IPS DF 4.7 (cell line): ENCODE measurements at regions not wholly inside any gene's neighbourhood (a gene's known extent, or its start where the extent isn't known, plus 50 kb on each side); places are given as distances from the start of the nearest gene placed in this dataset.

ENCODE experiments used
- DNase-seq: peaks from one replicate; pipeline ENCODE4 v3.0.0-alpha.2; 2013; ENCODE audit warnings: low spot score; ENCODE audit errors: extremely low read depth

DNA sequence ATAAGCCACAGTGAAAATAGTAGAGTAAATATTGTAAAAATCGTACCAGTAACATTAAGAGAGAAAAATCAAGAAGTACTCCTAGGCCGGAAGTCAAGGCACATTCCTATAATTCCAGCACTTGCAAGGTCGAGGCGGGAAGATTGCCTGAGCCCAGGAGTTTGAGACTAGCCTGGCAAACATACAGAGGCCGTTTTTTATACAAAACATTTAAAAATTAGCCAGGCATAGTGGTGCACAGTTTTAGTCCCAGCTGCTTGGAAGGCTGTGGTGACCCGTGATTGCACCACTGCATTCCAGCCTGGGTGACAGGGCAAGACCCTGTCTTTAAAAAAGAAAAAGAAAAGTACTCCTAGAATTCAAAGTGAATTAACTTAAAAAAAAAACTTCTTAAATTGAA is 341.8 kb downstream of the C12orf50 start:
- peak; percentile 28 for DNase-seq

DNA sequence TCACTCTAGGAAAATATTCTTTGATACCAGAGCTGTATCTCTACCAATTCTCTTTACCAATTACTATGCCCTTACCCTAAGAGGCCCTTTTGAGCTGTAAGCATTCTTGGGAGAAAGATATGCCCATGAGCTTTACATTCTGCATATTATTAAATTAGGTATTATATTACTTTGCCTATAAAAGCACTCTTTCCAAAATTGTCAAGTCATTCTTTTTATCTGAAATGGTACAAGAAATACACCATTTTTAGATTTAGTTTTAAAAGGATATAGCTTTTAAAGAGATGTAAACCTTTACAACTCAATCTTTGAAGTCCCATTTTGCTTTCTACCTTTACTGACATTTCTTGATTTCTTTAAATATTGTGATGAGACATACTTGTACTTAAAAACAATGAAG is 343.5 kb downstream of the C12orf50 start:
- DNase-seq: no peak

DNA sequence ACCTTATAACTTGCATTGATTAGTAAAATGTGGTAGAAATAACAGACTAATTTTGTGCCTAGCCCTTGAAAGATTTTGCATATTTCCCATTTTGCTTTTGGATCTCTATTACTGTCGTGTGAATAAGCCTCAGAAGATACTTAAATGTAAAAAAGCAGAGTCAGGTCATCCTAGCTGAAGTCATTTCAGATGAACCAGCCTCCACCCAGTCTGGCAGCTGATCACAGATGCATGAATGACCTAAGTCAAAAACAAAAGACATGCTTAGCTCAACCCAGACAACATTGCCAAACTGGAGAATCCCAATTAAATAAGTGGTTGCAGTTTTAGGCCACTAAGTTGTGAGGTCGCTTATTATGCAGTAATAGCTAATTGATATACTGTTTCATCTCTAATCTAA is 349.9 kb downstream of the C12orf50 start:
- no peak for DNase-seq

DNA sequence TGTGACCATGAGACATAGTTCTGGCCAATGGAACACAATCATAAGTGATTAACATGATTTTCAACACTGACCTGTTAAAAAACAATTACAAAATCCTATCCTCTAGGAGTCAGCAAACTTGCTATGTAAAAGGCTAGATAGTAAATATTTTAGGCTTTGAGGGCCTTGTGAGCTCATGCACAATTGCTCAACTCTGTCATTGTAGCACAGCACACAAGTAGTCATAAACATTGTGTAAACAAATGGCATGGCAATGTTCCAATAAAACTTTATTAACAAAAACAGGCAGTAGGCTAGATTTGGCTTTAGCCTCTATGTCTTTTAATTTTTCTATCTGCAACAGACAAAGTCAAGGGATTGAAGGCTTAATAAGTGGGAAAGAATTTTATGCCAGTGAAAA is 350.7 kb downstream of the C12orf50 start:
- no peak for DNase-seq

DNA sequence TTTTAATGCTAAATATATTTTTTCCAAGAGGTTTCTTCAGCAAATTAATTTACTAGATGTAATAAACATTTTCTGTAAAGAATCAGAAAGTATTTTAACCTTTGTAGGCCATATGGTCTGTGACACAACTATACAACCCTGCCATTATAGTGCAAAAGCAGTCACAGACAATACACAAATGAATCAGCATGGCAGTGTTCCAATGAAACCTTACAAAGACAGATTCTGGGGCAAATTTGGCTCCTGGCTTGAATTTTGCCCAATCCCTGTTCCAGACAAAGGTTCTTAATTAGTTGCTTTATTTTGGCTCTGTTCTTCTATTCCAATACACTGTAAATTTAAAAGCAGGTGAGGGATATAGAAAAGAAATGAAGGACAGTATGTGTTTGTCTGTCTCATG is 352.5 kb downstream of the C12orf50 start:
- DNase-seq: no peak

DNA sequence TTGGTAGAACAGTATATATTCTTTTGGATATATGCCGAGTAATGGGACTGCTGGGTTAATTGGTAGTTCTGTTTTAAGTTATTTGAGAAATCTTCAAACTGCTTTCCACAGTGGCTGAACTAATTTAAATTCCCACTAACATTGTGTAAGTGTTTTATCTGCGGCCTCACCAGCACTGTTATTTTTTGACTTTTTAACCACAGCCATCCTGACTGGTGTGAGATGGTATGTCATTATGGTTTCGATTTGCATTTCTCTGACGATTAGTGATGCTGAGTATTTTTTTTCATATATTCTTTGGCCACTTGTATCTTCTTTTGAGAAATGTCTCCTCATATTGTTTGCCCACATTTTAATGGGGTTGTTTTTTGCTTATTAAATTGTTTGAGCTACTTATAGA is 357.4 kb downstream of the C12orf50 start:
- no peak for DNase-seq

DNA sequence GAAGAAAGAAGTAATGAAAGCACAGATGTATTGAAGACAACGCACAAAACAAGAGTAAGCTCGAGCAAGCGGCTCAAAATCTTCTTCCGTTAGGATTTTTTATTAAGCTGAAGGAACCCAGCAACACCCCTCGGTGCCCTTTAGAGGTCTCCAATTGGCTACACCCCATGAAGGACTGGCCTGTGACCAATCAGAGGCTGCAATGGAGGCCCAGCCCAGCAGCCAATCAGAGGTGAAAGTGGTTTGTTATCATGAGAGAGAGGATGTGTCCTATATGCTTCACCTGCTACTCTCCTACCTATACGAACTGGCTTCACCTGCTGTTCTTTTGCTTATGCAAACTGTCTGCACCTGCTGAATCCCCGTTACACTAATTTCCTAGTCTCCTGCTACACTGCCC is 358.8 kb downstream of the C12orf50 start:
- DNase-seq: no peak

DNA sequence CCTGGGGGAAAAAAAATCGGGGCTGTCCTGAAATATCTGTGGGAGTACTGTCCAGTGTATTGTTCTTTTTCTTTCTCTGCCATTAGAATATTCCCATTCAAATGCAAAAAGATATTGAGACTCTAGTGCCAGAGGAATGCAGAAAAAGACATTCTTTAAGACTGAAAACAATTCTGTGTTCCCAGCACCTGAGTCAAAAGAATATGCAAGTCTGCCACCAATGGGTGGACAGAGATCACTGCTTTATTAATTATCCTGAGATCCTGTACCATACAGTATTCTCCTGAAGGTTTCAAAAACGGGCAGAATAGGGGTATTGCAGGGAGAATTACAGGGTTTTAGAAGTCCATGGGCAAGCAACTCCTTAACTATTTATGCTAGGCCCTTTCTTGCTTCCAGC is 361.8 kb downstream of the C12orf50 start:
- no peak for DNase-seq

DNA sequence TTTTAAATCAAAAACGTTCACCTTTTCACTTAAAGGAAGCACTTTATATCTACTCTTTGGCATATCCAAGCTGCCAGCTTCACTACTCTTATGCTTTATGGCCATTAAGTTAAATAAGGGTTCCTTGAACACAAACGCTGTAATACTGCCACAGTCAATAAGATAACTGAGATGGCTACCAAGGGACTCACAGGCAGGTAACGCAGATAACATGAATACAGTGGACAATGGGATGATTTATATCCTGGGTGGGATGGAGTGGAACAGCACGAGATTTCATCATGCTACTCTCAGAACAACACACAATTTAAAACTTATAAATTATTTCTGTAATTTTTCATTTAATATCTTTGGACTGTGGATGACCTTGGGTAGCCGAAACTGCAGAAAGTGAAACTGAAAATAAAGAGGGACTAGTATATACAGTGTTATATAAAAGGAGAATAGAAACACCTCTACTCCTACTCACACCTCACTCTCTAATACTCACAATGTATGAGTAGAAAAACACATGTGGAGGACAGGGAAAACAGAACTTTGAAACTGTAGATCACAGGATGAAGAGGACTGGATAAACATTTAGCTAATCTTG is 367.3 kb downstream of the C12orf50 start:
- DNase-seq: no peak

DNA sequence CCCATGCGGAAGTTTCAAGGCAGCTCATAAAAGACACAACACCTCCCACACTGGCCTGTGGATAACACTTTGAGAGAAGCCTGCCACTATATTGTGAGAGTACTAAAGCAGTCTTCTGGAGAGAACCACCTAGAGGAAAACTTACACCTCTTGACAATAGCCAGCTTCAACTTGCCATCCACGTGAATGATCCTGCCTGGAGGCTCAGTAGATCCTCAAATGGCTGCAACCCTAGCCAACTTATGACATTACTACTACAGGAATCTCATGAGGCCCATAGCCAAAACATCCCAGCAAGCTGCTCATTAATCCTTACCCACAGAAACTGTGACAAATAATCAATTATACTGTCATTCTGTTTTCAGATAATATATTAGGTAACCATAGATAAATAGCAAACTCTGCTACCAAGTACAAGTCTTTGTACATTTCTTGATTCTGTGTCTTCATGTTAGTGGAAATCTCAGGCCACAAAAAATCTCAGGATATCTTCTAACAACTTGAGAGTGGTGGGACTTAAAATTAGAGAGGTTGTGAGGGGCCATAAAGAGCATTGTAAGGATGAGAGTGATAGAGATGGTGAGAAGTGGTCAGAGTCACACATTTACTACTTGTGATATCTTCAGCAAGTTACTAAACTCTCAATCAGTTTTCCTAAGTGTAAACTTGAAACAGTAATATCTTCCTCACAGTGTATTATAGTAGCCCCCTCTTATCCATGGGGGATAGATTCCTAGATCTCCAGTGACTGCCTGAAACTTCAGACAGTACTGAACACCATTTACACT is 368.0 kb downstream of the C12orf50 start:
- DNase-seq: no peak

DNA sequence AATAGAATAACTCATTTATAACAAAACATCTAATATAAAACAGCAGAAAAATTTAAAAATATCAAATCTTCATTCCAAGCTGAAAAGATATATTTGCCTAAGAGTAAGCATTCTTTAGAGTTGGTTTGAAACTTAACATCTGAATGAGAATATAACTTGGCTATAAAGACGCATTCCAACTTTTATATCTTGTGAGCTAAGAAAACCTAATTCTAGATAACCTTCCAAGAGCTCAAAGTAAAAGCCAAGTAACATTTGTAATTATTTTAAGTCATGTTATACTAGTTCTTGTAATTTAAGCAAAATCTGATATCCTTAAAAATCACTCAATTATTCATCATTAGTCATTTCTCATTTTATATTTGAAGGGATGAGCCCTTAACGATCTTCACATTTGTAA is 368.9 kb downstream of the C12orf50 start:
- no peak for DNase-seq

DNA sequence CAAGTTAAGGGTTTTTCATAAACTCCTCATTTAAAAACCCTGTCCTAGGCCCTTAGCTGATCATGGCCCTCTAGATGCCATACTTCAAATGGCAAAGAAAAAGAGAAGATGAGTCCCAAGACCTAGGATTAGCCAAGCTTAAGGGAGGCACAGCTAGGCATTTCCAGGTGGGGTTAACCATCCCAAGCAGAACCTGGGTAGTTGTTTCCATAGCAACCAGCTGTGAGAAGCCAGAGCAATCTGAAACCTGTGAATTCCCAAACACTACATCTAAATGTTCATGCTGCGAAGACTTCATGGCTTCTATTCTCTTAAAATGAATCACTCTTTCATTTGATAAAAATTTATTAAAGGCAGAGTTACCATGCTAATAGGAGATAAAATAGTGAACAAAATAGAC is 372.9 kb downstream of the C12orf50 start:
- DNase-seq: no peak

DNA sequence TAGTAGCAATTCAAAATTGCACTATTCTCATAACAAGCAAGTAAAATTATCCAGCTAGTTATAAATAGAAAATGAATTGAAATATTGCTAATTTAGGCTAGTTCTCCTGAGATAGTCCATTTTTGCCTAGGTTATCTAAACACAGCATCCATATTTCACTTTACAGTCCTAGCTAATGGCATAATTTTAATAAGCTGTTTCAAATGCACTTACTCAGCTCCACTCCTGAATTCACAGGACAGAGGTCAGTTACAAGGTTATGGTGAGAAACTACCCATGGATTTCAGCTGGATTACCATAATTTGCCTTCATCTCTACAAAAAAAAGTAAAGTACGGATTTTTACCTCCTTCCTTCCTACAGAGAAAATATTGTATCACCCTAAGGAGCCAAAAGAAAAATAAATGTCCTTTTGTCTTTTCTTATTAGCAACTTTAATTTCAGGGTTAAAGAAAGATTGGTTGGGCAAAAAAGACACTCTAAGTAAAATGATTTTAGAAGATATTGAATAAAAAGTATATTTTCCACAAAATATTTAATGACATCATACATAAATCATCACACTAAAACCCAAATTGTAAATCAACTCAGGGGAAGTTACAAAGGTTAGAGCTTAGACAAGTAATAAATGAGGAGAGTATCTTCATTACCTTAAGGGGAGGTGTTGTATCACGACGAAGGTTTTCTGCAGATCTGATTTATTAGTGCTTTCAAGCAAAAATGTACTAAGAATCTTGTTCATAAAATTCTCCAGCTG is 377.4 kb downstream of the C12orf50 start:
- DNase-seq: no peak

DNA sequence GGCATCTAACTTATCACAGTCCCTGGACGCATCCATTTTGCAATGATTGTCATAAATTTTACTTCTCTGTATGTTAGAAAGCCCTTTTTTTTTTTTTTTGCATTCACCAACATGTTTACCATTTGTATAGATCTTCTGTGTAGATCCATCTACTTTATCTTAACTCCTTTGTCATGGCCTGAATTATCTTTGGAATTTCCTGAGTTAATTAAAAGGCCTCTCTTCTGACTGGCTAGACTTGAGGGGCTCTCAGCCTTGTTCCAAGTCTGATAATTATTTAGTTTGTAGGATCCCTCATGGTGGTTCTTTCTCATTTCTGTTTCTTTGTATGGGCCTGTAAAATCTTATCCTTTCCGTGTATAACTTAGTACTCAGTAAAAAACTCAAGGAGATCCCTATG is 387.0 kb downstream of the C12orf50 start:
- DNase-seq: no peak

DNA sequence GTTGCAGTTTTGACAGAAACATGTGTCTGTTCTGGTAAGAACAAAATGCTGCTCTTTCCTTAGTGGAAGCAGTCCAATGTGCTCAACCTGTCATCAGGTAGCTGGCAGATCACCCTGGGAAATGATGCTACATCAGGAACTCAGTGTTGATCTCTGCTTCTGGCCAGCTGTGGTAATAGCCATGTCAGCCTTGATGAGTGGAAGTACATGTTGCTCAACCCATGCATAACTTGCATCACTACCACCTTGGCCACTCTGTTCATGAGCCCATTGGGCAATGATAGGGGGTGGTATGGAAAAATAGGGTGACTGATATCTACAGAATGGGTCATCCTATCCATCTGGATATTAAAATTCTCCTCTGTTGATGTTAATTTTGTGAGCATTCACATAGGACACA is 411.0 kb downstream of the C12orf50 start:
- no peak for DNase-seq

DNA sequence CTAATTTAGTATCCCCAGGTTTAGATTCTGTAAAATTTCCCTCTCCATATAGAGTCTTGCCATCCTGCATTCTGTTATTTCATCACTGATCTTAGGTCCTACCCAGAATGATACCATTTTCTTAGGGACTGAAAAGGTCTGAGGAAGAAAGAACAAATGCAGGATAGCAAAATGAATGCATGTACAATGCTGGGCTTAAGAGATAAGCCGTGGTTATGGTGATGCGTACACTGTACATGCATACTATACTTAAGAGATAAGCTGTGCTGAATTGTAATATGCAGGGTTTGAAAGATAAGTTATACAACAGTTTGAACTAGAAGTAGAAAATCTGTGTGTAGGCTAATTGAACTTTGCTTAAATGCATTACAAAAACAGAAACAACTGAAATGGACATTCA is 416.2 kb downstream of the C12orf50 start:
- no peak for DNase-seq

DNA sequence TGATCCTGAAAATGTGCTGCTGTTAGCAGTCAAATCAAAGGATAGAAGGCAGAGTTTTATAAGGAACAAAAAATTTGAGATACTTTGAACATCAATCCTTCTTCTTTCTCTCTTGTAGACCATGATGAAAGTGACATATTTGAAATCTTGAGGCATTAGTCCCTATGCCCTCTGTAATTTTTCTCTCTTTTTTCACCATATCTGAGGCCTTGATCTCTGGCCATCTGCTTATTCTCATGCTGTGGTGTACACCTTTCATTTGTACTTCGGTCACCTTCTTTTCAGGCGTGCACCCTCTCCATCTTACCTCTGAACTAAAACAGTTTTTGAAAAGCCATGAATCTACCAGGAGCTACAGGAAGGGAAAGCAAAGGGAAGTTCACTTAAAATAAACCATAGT is 420.9 kb downstream of the C12orf50 start:
- no peak for DNase-seq

DNA sequence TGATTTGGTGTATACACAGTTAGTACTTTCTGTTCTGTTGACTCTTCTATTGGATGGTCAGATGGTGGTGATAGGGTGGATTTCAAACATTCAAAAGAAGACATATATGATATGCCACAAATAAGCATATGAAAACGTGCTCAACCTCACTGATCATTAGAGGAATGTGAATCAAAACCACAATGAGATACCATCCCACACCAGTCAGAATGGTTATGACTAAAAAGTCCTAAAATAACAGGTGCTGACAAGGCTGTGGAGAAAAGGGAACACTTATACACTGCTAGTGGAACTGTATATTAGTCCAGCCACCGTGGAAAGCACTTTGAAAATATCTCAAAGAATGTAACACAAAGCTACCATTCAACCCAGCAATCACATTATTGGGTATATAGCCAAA is 425.5 kb downstream of the C12orf50 start:
- DNase-seq: no peak

DNA sequence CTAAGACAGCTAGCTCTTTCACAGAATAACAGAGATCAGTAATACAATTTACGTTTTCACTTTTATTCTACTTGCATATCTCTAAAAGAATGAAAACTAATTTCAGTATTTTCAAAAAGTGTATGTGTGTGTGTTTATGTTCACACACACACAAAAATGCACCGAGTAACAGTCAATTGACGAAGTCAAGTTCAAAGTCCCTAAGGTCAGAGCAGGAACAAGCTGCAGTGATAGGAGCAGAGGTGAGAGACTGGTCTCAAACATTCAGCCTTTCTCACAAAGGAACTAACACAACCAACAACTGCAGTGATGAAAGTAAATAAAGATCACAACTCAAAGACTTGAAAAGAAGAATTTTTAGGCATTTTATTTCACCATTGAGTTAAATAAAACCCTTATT is 429.7 kb downstream of the C12orf50 start:
- no peak for DNase-seq

DNA sequence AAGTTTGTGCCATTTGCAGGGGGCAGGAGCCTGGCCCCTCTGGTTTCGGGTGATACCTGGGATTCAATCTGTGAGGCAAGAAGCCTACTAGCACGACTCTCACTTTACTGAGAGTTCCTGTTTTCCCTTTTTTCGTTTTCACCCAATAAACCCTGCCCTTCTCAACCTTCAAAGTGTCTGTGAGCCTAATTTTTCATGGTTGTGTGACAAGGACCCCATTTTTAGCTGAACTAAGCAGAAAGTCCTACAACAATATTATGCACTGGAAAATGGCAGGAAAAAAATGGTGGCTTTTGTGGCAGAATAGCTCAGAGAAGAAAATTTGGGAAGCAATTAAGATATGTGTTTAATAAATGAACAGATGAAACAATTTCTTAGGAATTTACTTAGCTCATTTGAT is 432.1 kb downstream of the C12orf50 start:
- no peak for DNase-seq

DNA sequence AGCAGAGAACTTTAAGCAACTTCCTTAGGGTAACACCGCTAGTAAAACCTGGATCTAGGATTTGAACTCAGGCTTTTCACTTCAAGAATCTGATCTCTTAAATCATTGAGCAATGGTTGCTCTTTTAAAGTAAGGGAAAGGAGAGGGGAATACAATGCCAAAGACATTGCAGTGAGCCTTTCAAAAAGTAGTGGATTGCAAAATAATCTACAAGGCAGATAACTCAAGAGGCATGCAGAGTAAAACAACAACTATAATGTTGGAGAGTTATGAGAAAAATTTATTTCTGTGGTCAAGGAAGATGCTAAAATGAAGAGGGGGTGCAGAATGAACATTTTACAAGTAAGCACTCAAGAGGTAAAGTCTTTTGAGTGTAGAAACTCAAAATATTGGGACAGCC is 432.6 kb downstream of the C12orf50 start:
- no peak for DNase-seq

DNA sequence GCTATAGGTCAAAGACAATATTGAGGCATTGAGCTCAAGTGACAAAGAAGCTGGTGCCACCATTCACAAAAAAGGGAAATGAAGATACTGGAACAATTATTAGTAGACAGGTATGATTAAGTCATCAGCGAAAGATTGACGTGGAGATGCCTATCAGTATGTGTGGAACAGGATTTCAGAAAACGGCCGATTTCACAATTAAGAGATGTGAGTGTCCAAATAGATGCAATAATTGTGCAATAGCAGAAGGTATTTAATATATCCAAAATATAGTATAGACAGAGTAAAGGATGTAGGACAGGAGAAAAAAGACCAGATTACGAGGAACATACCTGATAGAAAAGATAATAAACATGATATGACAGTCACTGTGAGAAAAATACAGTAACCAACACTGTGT is 433.1 kb downstream of the C12orf50 start:
- no peak for DNase-seq
